ENCODE measurements at regions not wholly inside any gene's neighbourhood (a gene's known extent, or its start where the extent isn't known, plus 50 kb on each side); places are given as distances from the start of the nearest gene placed in this dataset.
"Not testable (repeated sequence)": the region's sequence is repeated elsewhere in the genome, so short reads cannot be mapped to it uniquely, and the experiment has no call there.

DNA sequence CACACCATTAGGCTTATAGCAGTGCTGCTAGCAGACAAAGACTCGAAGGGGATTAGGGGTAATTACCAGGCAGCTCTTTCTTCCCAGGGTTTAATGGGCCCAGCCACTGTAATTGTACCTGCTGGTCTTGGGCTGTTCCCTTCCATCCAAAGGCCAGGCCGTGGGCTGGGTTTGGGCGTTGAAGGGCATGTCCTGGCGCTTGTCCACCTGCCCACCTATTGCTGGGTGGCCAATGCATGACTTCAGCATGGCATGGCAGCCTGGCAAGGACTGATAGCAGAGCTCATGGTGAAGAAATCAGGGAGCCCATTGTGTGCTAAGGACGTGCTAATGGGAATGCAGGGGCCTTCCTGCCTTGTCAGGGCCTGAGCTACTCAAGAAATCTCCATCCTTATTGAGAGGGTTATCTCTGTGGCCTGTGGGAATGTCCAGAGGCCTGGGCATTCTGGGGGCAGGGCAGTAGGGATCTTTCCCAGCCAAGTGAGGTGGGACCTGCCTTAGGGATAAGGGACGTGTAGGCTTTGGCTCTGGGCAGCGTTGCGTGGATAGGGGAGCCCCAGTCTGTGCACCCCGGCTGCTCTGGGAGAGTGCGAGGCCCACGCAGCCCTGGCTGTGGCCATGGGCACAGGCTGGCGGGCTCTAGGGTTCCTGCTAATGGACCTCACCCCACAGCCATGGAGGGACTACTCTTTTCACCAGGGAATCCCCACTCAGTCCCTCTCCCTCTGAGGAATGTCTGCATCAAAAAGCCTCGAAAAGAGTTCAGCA, 116.1 kb upstream of the PITX1 start:
- H3K4me3 ChIP-seq (ENCODE audit: low read depth, low read length) = no peak overlapping the region
- no peaks in the 10 kb centered on the region for H3K36me3 ChIP-seq (ENCODE audit: control insufficient read depth, insufficient read depth, low read length)
- H3K27me3 ChIP-seq (ENCODE audit: control insufficient read depth, insufficient read depth, low read length) = peaks cover 6% of the 10 kb centered on the region
- no peak for DNase-seq (ENCODE audit: low read depth)
- TF ChIP-seq, protein P1, sequence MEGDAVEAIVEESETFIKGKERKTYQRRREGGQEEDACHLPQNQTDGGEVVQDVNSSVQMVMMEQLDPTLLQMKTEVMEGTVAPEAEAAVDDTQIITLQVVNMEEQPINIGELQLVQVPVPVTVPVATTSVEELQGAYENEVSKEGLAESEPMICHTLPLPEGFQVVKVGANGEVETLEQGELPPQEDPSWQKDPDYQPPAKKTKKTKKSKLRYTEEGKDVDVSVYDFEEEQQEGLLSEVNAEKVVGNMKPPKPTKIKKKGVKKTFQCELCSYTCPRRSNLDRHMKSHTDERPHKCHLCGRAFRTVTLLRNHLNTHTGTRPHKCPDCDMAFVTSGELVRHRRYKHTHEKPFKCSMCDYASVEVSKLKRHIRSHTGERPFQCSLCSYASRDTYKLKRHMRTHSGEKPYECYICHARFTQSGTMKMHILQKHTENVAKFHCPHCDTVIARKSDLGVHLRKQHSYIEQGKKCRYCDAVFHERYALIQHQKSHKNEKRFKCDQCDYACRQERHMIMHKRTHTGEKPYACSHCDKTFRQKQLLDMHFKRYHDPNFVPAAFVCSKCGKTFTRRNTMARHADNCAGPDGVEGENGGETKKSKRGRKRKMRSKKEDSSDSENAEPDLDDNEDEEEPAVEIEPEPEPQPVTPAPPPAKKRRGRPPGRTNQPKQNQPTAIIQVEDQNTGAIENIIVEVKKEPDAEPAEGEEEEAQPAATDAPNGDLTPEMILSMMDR (IDR thresholded peaks at IDR 0.05; ENCODE audit: insufficient read depth, low read length, poor library complexity, severe bottlenecking) = no peak

DNA sequence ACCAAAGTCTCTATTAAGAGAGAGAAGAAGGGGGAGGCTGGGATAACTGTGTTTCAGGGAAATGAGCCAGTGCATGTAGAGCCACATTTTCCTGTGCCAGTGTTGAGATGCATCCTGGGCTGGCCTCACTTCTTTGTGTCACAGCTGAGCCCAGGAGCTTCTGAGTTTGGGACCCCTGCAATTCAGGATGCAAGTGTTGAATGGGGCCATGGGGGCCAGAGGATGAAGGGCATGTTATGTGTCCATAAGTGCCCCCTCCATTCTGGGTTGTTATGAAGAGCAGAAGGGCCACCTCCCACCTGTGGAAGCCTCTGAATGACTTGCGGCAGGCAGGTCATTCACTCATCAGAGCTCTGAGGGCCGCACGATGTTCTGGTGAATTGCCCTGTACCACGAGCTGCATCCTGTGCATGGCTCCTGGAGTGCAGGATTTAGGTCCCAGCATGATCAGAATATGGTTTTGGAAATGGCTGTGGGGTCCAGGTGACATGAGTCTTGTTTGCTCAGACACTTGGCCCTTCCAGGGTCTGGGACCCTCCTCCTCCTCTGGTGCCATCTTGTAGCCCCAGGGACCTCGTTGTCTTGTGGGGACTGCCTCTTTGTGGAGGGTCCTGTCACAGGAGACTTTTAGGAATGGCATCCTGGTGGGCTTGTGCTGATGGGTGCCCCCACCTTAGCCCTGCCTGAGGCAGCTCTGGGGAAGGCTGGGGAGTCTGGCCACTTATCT, 115.4 kb upstream of the PITX1 start:
- Histone ChIP-seq H3K36me3 (ENCODE audit: control insufficient read depth, insufficient read depth, low read length) (no peaks in the 10 kb centered on the region), H3K27me3 (ENCODE audit: control insufficient read depth, insufficient read depth, low read length) (peaks cover 6% of the 10 kb centered on the region), H3K4me3 (ENCODE audit: low read depth, low read length) (no peak overlapping the region)
- TF ChIP-seq, protein P1 (IDR thresholded peaks at IDR 0.05; ENCODE audit: insufficient read depth, low read length, poor library complexity, severe bottlenecking) = no peak
- DNase-seq (ENCODE audit: low read depth) = no peak

GRCh38 chr5:135147294-135148090, 113.5 kb upstream of the PITX1 start:
- H3K4me3 ChIP-seq (ENCODE audit: low read depth, low read length) = no peak overlapping the region
- DNase-seq (ENCODE audit: low read depth) = no peak
- H3K27me3 ChIP-seq (ENCODE audit: control insufficient read depth, insufficient read depth, low read length) = peaks cover 2% of the 10 kb centered on the region
- TF ChIP-seq, protein P1 (IDR thresholded peaks at IDR 0.05; ENCODE audit: insufficient read depth, low read length, poor library complexity, severe bottlenecking) = no peak
- H3K36me3 ChIP-seq (ENCODE audit: control insufficient read depth, insufficient read depth, low read length) = no peaks in the 10 kb centered on the region

DNA sequence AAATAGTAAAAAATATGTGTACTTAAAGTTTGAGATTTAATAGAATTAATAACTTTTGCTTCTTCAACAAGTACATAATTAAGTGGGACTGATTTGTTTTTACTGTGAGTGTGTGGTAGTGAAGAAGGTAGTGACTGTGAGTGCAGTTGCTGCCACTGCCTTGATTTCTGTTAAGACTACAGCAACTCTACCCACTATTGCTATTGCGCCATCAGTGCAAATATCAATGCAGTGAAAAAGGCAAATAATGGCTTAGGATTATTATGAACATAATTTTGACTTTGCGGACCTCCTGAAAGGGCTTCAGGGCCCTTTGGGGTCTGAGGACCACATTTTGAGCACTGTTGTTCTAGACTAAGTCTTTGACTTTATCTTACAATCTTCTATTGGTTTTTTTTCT, 112.0 kb upstream of the PITX1 start:
- Histone ChIP-seq H3K27me3 (ENCODE audit: control insufficient read depth, insufficient read depth, low read length) (peaks cover 2% of the 10 kb centered on the region), H3K4me3 (ENCODE audit: low read depth, low read length) (no peak overlapping the region), H3K36me3 (ENCODE audit: control insufficient read depth, insufficient read depth, low read length) (no peaks in the 10 kb centered on the region)
- DNase-seq (ENCODE audit: low read depth) = no peak
- TF ChIP-seq, protein P1 (IDR thresholded peaks at IDR 0.05; ENCODE audit: insufficient read depth, low read length, poor library complexity, severe bottlenecking) = no peak

- not testable (repeated sequence) for H3K36me3 ChIP-seq (ENCODE audit: control insufficient read depth, insufficient read depth, low read length); DNase-seq (ENCODE audit: low read depth); H3K4me3 ChIP-seq (ENCODE audit: low read depth, low read length); H3K27me3 ChIP-seq (ENCODE audit: control insufficient read depth, insufficient read depth, low read length)
Observed at GRCh38 chr5:135143682-135144081, 109.7 kb upstream of the PITX1 start.
